ENCODE measurements at regions not wholly inside any gene's neighbourhood (a gene's known extent, or its start where the extent isn't known, plus 50 kb on each side); places are given as distances from the start of the nearest gene placed in this dataset.
A peak's percentile ranks its signal among the peaks of the same experiment; 100 is the strongest.

DNA sequence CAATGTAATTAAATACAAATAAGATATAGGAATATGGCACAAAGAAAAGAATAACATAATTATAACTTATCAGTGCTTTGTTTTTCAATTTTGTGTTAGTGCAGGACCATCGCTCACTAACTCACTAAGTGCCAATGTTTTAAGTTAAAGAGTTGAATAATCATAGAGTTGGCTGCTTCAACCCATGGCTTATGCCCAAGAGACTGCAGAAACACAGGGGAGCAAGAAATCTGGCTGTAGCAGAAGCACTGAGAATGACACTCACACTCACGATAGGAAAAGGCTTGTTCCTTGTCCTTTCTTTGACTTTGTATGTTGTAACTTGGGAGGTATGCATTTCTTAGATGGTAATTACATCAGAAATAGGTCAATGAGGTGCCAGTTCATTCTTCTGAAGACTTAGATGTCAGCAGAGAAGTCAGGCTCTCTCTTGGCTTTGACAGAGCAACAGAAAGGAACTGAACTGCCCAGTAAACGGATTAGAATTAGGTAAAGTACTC is 852.2 kb downstream of the LRRTM4 start:
- Histone ChIP-seq H4K20me1 (ENCODE audit: insufficient read depth) (no peaks in the 10 kb centered on the region), H3K79me2 (ENCODE audit: insufficient read depth) (no peaks in the 10 kb centered on the region), H3K4me3 (ENCODE audit: low read depth in 2 of 2, low read length in 1 of 2) (no peak overlapping the region), H3K4me1 (ENCODE audit: control insufficient read depth in 1 of 2, insufficient read depth in 2 of 2, low read depth in 1 of 2, low read length in 1 of 2) (peaks cover 0 to 26% of the 10 kb centered on the region in 2 experiments; a peak in 2 of 4 replicates), H3K27me3 (ENCODE audit: insufficient read depth) (no peaks in the 10 kb centered on the region), H3K36me3 (replicated peaks in 1 of 2; ENCODE audit: control insufficient read depth in 1 of 2, insufficient read depth in 2 of 2, low read length in 1 of 2) (no peaks in the 10 kb centered on the region), H3K27ac (ENCODE audit: low read depth in 2 of 2, low read length in 1 of 2) (peak overlapping the region in 1 of 2 experiments; percentile 100; a peak in 2 of 4 replicates), H3K9ac (no peak overlapping the region), H3K9me2 (no peaks in the 10 kb centered on the region), H3F3A (replicated peaks; ENCODE audit: insufficient read depth) (no peaks in the 10 kb centered on the region), H3K4me2 (no peak overlapping the region), H3K9me3 (no peaks in the 10 kb centered on the region), H2AFZ (ENCODE audit: low read depth) (no peak overlapping the region)
- ChIA-PET POLR2A (no interaction called here), CTCF (interaction anchor here (1.8 to 1.9 kb wide), 2 partner anchors 15 to 70 kb away, joined by 4 to 5 read pairs; no protein-coding TSS in a partner anchor)
- no peak for TF ChIP-seq USF2 (IDR thresholded peaks at IDR 0.05; ENCODE audit: borderline replicate concordance, low read depth, low read length)
- TF ChIP-seq SMC3 (IDR thresholded peaks at IDR 0.05; ENCODE audit: low read depth, low read length): no peak
- TF ChIP-seq, protein P1, sequence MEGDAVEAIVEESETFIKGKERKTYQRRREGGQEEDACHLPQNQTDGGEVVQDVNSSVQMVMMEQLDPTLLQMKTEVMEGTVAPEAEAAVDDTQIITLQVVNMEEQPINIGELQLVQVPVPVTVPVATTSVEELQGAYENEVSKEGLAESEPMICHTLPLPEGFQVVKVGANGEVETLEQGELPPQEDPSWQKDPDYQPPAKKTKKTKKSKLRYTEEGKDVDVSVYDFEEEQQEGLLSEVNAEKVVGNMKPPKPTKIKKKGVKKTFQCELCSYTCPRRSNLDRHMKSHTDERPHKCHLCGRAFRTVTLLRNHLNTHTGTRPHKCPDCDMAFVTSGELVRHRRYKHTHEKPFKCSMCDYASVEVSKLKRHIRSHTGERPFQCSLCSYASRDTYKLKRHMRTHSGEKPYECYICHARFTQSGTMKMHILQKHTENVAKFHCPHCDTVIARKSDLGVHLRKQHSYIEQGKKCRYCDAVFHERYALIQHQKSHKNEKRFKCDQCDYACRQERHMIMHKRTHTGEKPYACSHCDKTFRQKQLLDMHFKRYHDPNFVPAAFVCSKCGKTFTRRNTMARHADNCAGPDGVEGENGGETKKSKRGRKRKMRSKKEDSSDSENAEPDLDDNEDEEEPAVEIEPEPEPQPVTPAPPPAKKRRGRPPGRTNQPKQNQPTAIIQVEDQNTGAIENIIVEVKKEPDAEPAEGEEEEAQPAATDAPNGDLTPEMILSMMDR (IDR thresholded peaks at IDR 0.05): no peak
- TF ChIP-seq MEF2A (IDR thresholded peaks at IDR 0.05; ENCODE audit: borderline replicate concordance, low read depth): no peak
- DNase-seq: no peak
- 22% methylated on average over 3 of the region's 3 CpGs for WGBS (ENCODE audit: low lambda C conversion rate)

DNA sequence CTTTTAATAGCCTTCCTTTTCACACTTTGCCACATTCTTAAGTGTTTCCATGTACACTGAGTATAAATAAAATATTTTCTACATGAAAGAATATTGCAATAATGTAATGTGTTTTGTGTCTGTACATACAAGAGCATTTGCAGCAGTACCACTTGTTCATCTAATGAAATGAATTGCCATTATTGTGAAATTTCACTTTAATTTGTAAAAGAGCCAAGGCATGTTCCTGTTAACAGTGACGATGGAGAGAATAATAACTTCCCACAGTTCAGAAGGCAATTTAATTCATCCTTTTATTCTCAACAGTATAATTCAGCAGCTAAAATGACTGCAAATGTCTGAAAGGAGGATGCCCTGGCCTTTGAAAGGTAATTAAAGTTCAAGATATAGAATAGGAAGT is 853.9 kb downstream of the LRRTM4 start:
- WGBS (ENCODE audit: low lambda C conversion rate): 21% methylated on average over 1 of the region's 1 CpG
- Histone ChIP-seq H3K9ac (no peak overlapping the region), H3F3A (replicated peaks; ENCODE audit: insufficient read depth) (no peaks in the 10 kb centered on the region), H4K20me1 (ENCODE audit: insufficient read depth) (no peaks in the 10 kb centered on the region), H3K36me3 (replicated peaks in 1 of 2; ENCODE audit: control insufficient read depth in 1 of 2, insufficient read depth in 2 of 2, low read length in 1 of 2) (no peaks in the 10 kb centered on the region), H3K4me2 (no peak overlapping the region), H3K4me1 (ENCODE audit: control insufficient read depth in 1 of 2, insufficient read depth in 2 of 2, low read depth in 1 of 2, low read length in 1 of 2) (peaks cover 0 to 26% of the 10 kb centered on the region in 2 experiments; a peak in 2 of 4 replicates), H2AFZ (ENCODE audit: low read depth) (no peak overlapping the region), H3K4me3 (ENCODE audit: low read depth in 2 of 2, low read length in 1 of 2) (no peak overlapping the region), H3K27ac (ENCODE audit: low read depth in 2 of 2, low read length in 1 of 2) (peak overlapping the region in 1 of 2 experiments; percentile 100; a peak in 2 of 4 replicates), H3K27me3 (ENCODE audit: insufficient read depth) (no peaks in the 10 kb centered on the region), H3K9me3 (no peaks in the 10 kb centered on the region), H3K9me2 (no peaks in the 10 kb centered on the region), H3K79me2 (ENCODE audit: insufficient read depth) (no peaks in the 10 kb centered on the region)
- CTCF ChIA-PET: interaction anchor here (0.6 to 2.3 kb wide), 10 partner anchors 9 to 881 kb away, joined by 3 to 11 read pairs (median 4); no protein-coding TSS in a partner anchor
- POLR2A ChIA-PET: interaction anchor here (1.5 to 2.5 kb wide), 3 partner anchors 25 to 853 kb away, joined by 7 to 9 read pairs (median 8); no protein-coding TSS in a partner anchor
- TF ChIP-seq TCF12 (IDR thresholded peaks at IDR 0.05) (no peak), RXRA (IDR thresholded peaks at IDR 0.05; ENCODE audit: borderline replicate concordance, low read depth) (no peak), JUND (IDR thresholded peaks at IDR 0.05) (no peak), NRF1 (IDR thresholded peaks at IDR 0.05; ENCODE audit: low read depth, low read length) (no peak), USF2 (IDR thresholded peaks at IDR 0.05; ENCODE audit: borderline replicate concordance, low read depth, low read length) (no peak), CHD2 (IDR thresholded peaks at IDR 0.05; ENCODE audit: low read length, partially characterized antibody) (no peak), MEF2A (IDR thresholded peaks at IDR 0.05; ENCODE audit: borderline replicate concordance, low read depth) (no peak), SIN3A (IDR thresholded peaks at IDR 0.05; ENCODE audit: borderline replicate concordance, low read depth, low read length) (no peak), TAF1 (IDR thresholded peaks at IDR 0.05; ENCODE audit: borderline replicate concordance, low read depth, low read length) (no peak), YY1 (IDR thresholded peaks at IDR 0.05; ENCODE audit: low read depth) (no peak), FOXJ3 (CRISPR knock-in tag; IDR thresholded peaks at IDR 0.05) (no peak)
- TF ChIP-seq, protein P2, sequence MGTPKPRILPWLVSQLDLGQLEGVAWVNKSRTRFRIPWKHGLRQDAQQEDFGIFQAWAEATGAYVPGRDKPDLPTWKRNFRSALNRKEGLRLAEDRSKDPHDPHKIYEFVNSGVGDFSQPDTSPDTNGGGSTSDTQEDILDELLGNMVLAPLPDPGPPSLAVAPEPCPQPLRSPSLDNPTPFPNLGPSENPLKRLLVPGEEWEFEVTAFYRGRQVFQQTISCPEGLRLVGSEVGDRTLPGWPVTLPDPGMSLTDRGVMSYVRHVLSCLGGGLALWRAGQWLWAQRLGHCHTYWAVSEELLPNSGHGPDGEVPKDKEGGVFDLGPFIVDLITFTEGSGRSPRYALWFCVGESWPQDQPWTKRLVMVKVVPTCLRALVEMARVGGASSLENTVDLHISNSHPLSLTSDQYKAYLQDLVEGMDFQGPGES (IDR thresholded peaks at IDR 0.05; ENCODE audit: low read depth, low read length): no peak
- TF ChIP-seq, protein P1 (IDR thresholded peaks at IDR 0.05): no peak
- DNase-seq: no peak
